Sciatic nerve (tissue), 2 donors: ENCODE measurements at regions not wholly inside any gene's neighbourhood (a gene's known extent, or its start where the extent isn't known, plus 50 kb on each side); places are given as distances from the start of the nearest gene placed in this dataset.
"Not testable (repeated sequence)": the region's sequence is repeated elsewhere in the genome, so short reads cannot be mapped to it uniquely, and the experiment has no call there.

Experiments
- ATAC-seq: fragments of 200-7000 bp; cut with Tn5 transposase; one replicate; pipeline ENCODE4 v1.9.1; 2020; ENCODE audit warnings: mild to moderate bottlenecking, moderate library complexity
- DNase-seq: peaks from one replicate; pipeline ENCODE4 v3.0.0-alpha.2; 2020; ENCODE audit warnings: low spot score
- intact Hi-C: fragments of 100-400 bp; cut with DNase I; formaldehyde crosslinking; loops from one replicate; pipeline ENCODE4 v1.14.2; 2022
- donor health status: DM: no; HTN: no; CAD: no.
- donor health status: DM: no; HTN: no; CAD: no.

GRCh38 chr15:20334451-20334850, 207.1 kb downstream of the GOLGA6L6 start:
- intact Hi-C loops, DNase-seq, ATAC-seq: not testable (repeated sequence)

- DNase-seq, intact Hi-C loops, ATAC-seq: not testable (repeated sequence)
Observed at GRCh38 chr15:20325751-20326150, 215.8 kb downstream of the GOLGA6L6 start.

- DNase-seq, intact Hi-C loops, ATAC-seq: not testable (repeated sequence)
Observed at GRCh38 chr15:20317132-20317531, 224.5 kb downstream of the GOLGA6L6 start.

- ATAC-seq, intact Hi-C loops, DNase-seq: not testable (repeated sequence)
Observed at GRCh38 chr15:20311014-20311680, 230.5 kb downstream of the GOLGA6L6 start.

GRCh38 chr15:20310603-20311002, 231.0 kb downstream of the GOLGA6L6 start:
- ATAC-seq (no peak), DNase-seq (no peak)
- intact Hi-C loops: no loop called here

GRCh38 chr15:20309966-20310365, 231.6 kb downstream of the GOLGA6L6 start:
- intact Hi-C loops, ATAC-seq, DNase-seq: not testable (repeated sequence)

- DNase-seq, intact Hi-C loops, ATAC-seq: not testable (repeated sequence)
Observed at GRCh38 chr15:20309395-20309794, 232.2 kb downstream of the GOLGA6L6 start.

- intact Hi-C loops, ATAC-seq, DNase-seq: not testable (repeated sequence)
Observed at GRCh38 chr15:20308027-20308690, 233.4 kb downstream of the GOLGA6L6 start.

- ATAC-seq, DNase-seq, intact Hi-C loops: not testable (repeated sequence)
Observed at GRCh38 chr15:20307137-20307536, 234.5 kb downstream of the GOLGA6L6 start.

GRCh38 chr15:20306497-20307106, 235.0 kb downstream of the GOLGA6L6 start:
- ATAC-seq, DNase-seq, intact Hi-C loops: not testable (repeated sequence)

DNA sequence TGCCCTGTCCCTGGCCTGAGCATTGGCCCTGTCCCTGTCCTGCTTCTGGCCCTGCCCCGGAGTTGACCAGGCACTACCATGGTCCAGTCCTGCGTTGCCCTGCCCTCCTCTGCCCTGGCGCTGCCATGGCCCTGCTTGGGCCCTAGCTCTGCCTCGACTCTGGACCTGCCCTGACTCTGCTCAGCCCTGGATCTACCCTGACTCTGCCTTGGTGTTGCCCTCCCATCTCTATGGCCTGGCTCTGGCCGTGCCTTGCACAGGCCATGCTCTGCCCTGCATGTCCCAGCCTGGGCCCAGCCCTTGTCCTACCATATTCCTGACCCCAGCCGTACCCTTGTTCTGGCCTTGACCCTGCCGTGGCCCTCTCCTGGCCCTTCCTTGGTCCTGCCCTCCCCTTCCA, 235.7 kb downstream of the GOLGA6L6 start:
- ATAC-seq, intact Hi-C loops, DNase-seq: not testable (repeated sequence)

DNA sequence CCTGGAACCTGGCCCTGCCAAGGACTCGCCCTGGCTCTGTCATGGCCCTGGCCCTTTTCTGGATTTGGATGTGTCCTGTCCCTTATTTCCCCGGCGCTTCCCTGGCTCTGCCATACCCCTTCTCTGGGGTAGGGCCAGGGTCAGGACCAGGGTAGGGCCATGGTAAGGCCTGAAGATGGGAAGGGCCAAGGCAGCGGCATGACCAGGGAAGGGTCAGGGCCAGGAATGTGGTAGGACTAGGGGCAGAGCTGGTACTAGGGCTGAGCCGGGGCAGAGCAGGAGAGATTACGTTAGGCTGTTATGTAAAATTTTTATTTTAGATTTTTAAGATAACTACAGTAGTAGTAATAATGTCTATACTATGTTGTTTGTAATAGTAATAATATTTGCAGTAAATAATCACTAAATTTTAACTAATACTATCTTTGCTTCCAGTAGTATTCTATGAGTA, 236.6 kb downstream of the GOLGA6L6 start:
- intact Hi-C loops, ATAC-seq, DNase-seq: not testable (repeated sequence)

GRCh38 chr15:20304282-20305014, 237.2 kb downstream of the GOLGA6L6 start:
- intact Hi-C loops, ATAC-seq, DNase-seq: not testable (repeated sequence)

- DNase-seq, ATAC-seq, intact Hi-C loops: not testable (repeated sequence)
Observed at GRCh38 chr15:20303248-20304171, 238.1 kb downstream of the GOLGA6L6 start.

- intact Hi-C loops, DNase-seq, ATAC-seq: not testable (repeated sequence)
Observed at GRCh38 chr15:20302141-20303069, 239.2 kb downstream of the GOLGA6L6 start.

DNA sequence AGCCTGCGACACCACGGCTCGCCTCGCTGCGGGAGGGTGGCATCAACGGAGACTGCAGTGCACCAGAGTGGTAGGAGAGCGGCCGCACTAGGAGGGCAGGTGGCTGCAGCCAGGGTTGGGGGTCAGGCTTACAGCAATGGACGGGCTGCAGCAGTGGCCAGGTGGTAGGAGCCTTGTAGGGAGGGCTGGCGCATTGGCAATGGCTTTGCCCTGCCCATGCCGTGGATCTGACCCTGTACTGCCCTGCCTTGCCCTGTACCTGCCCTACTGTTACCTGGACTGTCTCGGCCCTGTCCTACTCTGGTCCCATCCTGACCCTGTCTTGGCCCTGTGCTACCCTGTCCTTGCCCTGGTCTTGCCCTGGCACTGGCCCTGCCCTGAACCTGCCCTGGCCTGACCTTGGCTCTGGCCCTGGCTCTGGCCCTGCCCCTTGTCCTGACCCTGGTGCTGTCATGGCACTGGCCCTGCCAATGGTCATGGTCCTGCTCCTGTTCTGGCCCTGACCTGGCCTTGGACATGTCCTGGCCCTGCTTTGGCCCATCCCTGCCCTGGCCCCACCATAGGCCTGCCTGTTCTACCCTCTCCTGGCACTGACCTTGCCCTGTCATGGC, 240.0 kb downstream of the GOLGA6L6 start:
- ATAC-seq, intact Hi-C loops, DNase-seq: not testable (repeated sequence)
